ENCODE measurements at regions not wholly inside any gene's neighbourhood (a gene's known extent, or its start where the extent isn't known, plus 50 kb on each side); places are given as distances from the start of the nearest gene placed in this dataset.

- ATAC-seq (no peak), DNase-seq (ENCODE audit: low spot score) (peak; percentile 35)
- intact Hi-C loops (cut with DNase I) = no loop called here
Measured at GRCh38 chr1:17895986-17896385, 140.9 kb downstream of the ACTL8 start.

GRCh38 chr1:17903386-17903785 is 148.3 kb downstream of the ACTL8 start:
- intact Hi-C loops (cut with DNase I) = no loop called here
- DNase-seq (ENCODE audit: low spot score) (no peak), ATAC-seq (no peak)

- ATAC-seq (no peak), DNase-seq (ENCODE audit: low spot score) (peak; percentile 9)
- intact Hi-C loops (cut with DNase I) = no loop called here
Measured at GRCh38 chr1:17904290-17904689, 149.2 kb downstream of the ACTL8 start.

- no peak for DNase-seq (ENCODE audit: low spot score)
- intact Hi-C loops (cut with DNase I) = no loop called here
- ATAC-seq = no peak
Measured at GRCh38 chr1:17907999-17908398, 152.9 kb downstream of the ACTL8 start.

- intact Hi-C loops (cut with DNase I) = no loop called here
- DNase-seq (ENCODE audit: low spot score) = no peak
- no peak for ATAC-seq
Measured at GRCh38 chr1:17908945-17909344, 153.8 kb downstream of the ACTL8 start.

- ATAC-seq (no peak), DNase-seq (ENCODE audit: low spot score) (no peak)
- intact Hi-C loops (cut with DNase I) = no loop called here
Measured at GRCh38 chr1:17909634-17910033, 154.5 kb downstream of the ACTL8 start.

- DNase-seq (ENCODE audit: low spot score) (no peak), ATAC-seq (no peak)
- intact Hi-C loops (cut with DNase I) = no loop called here
Measured at GRCh38 chr1:17911791-17912190, 156.7 kb downstream of the ACTL8 start.

- ATAC-seq (no peak), DNase-seq (ENCODE audit: low spot score) (no peak)
- intact Hi-C loops (cut with DNase I) = no loop called here
Measured at GRCh38 chr1:17912491-17912890, 157.4 kb downstream of the ACTL8 start.

GRCh38 chr1:17913326-17914115 is 158.4 kb downstream of the ACTL8 start:
- intact Hi-C loops (cut with DNase I) = no loop called here
- ATAC-seq (no peak), DNase-seq (ENCODE audit: low spot score) (no peak)

- DNase-seq (ENCODE audit: low spot score) = no peak
- intact Hi-C loops (cut with DNase I) = no loop called here
- no peak for ATAC-seq
Measured at GRCh38 chr1:17914131-17914530, 159.0 kb downstream of the ACTL8 start.

- intact Hi-C loops (cut with DNase I) = no loop called here
- DNase-seq (ENCODE audit: low spot score) (no peak), ATAC-seq (no peak)
Measured at GRCh38 chr1:17914987-17915386, 159.9 kb downstream of the ACTL8 start.

- DNase-seq (ENCODE audit: low spot score) (no peak), ATAC-seq (no peak)
- intact Hi-C loops (cut with DNase I) = no loop called here
Measured at GRCh38 chr1:17915511-17916197, 160.5 kb downstream of the ACTL8 start.

- intact Hi-C loops (cut with DNase I) = no loop called here
- DNase-seq (ENCODE audit: low spot score) (no peak), ATAC-seq (no peak)
Measured at GRCh38 chr1:17916702-17917101, 161.6 kb downstream of the ACTL8 start.

- DNase-seq (ENCODE audit: low spot score) = no peak
- intact Hi-C loops (cut with DNase I) = no loop called here
- ATAC-seq = no peak
Measured at GRCh38 chr1:17919525-17920439, 164.6 kb downstream of the ACTL8 start.

GRCh38 chr1:17920881-17921640 is 165.9 kb downstream of the ACTL8 start:
- intact Hi-C loops (cut with DNase I) = no loop called here
- DNase-seq (ENCODE audit: low spot score) (no peak), ATAC-seq (no peak)

GRCh38 chr1:17922833-17923232 is 167.7 kb downstream of the ACTL8 start:
- no peak for DNase-seq (ENCODE audit: low spot score)
- intact Hi-C loops (cut with DNase I) = no loop called here
- no peak for ATAC-seq

GRCh38 chr1:17923666-17924065 is 168.5 kb downstream of the ACTL8 start:
- ATAC-seq (no peak), DNase-seq (ENCODE audit: low spot score) (no peak)
- intact Hi-C loops (cut with DNase I) = no loop called here

- intact Hi-C loops (cut with DNase I) = no loop called here
- DNase-seq (ENCODE audit: low spot score) = no peak
- no peak for ATAC-seq
Measured at GRCh38 chr1:17924578-17924977, 169.4 kb downstream of the ACTL8 start.

Data from sciatic nerve (tissue), 2 donors.